Kidney (tissue), 13 donors: ENCODE measurements at regions not wholly inside any gene's neighbourhood (a gene's known extent, or its start where the extent isn't known, plus 50 kb on each side); places are given as distances from the start of the nearest gene placed in this dataset.

ENCODE experiments used
- DNase-seq, 5 donors: peaks; one replicate each; pipeline ENCODE4 v3.0.0-alpha.2; 2013 to 2020
- FAIRE-seq: peaks from 2 replicates; lab custom pipeline; 2012; peaks lifted over from hg19 to GRCh38; lab: Jason Lieb, UNC
- H3K27ac ChIP-seq, 2 donors: one replicate each; pipeline ENCODE4 v1.7.0; 2013; ENCODE audit warnings: low read depth in 2 of 2, low read length in 2 of 2, inconsistent platforms in 1 of 2
- H3K27me3 ChIP-seq: one replicate; pipeline ENCODE4 v1.7.1; 2013; ENCODE audit warnings: low read length, inconsistent platforms; ENCODE audit not compliant: control insufficient read depth, insufficient read depth
- H3K36me3 ChIP-seq, 3 donors: one replicate each; pipeline versions ENCODE4 v1.7.0 to v1.7.1; 2013; ENCODE audit warnings: low read length in 3 of 3, control low read depth in 1 of 3, inconsistent platforms in 1 of 3; ENCODE audit not compliant: insufficient read depth in 3 of 3, control insufficient read depth in 2 of 3
- H3K4me1 ChIP-seq, 3 donors: one replicate each; pipeline versions ENCODE4 v1.7.0 to v1.7.1; 2013; ENCODE audit warnings: low read length in 3 of 3, inconsistent platforms in 1 of 3, low read depth in 1 of 3; ENCODE audit not compliant: control insufficient read depth in 2 of 3, insufficient read depth in 2 of 3
- H3K4me3 ChIP-seq, 3 donors: one replicate each; pipeline versions ENCODE4 v1.7.0 to v1.8.1; 2013; ENCODE audit warnings: low read length in 3 of 3, control low read depth in 1 of 3, inconsistent platforms in 1 of 3
- H3K9ac ChIP-seq, 3 donors: one replicate each; pipeline versions ENCODE4 v1.7.0 to v1.7.1; 2013; ENCODE audit warnings: low read length in 3 of 3, control low read depth in 1 of 3, inconsistent platforms in 1 of 3
- H3K9me3 ChIP-seq, 3 donors: one replicate each; pipeline versions ENCODE4 v1.7.0 to v1.7.1; 2013; ENCODE audit warnings: low read length in 3 of 3, control low read depth in 1 of 3, inconsistent platforms in 1 of 3; ENCODE audit not compliant: control insufficient read depth in 2 of 3, insufficient read depth in 1 of 3
- CTCF ChIP-seq: IDR thresholded peaks from 3 replicates; pipeline ENCODE4 v1.5.1; 2012; ENCODE audit warnings: mild to moderate bottlenecking, moderate library complexity, borderline replicate concordance; ENCODE audit not compliant: insufficient read depth; ENCODE audit errors: extremely low read depth
- intact Hi-C: fragments of 100-400 bp; cut with DNase I; formaldehyde crosslinking; loops from one replicate; pipeline ENCODE4 v1.11.1; 2022
- donor health status: control.
- donor health status: control.
- donor health status: control.
- donor health status: control.
- donor health status: control.
- donor health status: DM: yes; HTN: yes; CAD: no.
- donor health status: Normal renal cell carcinoma (clear cell type).

GRCh38 chr6:113359155-113360140, 497.7 kb upstream of the MARCKS start:
- no peak for TF ChIP-seq CTCF
- Histone ChIP-seq H3K9me3 (no peaks in the 10 kb centered on the region), H3K27ac (no peak overlapping the region), H3K9ac (no peak overlapping the region), H3K4me3 (no peak overlapping the region), H3K4me1 (no peaks in the 10 kb centered on the region), H3K36me3 (no peaks in the 10 kb centered on the region), H3K27me3 (no peaks in the 10 kb centered on the region)
- FAIRE-seq (no peak), DNase-seq (peak in 4 of 5 donors; percentile 22 to 60 (median 52))
- intact Hi-C loops = no loop called here

GRCh38 chr6:113361014-113361645, 496.0 kb upstream of the MARCKS start:
- Histone ChIP-seq H3K9ac (no peak overlapping the region), H3K4me3 (no peak overlapping the region), H3K36me3 (no peaks in the 10 kb centered on the region), H3K9me3 (no peaks in the 10 kb centered on the region), H3K27me3 (no peaks in the 10 kb centered on the region), H3K27ac (no peak overlapping the region), H3K4me1 (no peaks in the 10 kb centered on the region)
- TF ChIP-seq CTCF = no peak
- DNase-seq = no peak
- intact Hi-C loops = no loop called here
- no peak for FAIRE-seq

DNA sequence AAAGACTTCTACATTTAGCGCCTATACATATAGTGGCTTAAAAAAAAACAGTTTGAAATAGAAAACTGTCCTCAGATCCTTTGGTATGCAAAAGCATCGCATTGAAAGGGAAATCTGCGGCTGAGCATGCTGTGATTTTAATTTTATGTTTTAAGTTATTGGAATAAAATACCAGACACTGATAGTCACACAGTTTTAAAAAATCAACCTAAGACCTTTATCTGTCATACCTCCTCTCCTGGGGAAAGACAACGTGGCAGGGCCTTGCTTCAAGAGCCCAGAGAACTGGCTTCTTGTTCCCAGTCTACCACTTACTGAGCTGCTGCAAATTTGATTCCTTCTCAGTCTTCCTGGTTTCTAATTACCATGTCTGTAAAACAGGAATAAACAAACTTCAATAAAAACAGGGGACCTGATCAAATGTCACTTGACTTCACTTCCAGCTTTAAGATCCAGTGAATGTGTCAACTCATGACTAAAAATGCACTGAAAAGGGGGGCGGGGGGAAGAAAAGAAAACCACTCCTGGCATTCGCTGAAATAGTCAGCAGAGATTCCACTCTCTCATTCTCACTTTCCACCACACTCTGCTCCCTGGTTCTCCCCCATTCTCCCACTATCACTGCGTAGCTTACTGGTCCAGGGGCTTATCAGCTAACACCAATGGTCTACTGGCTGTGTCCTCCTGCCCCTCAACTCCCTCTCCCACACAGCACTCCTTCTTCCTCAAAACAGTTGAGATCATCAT, 494.7 kb upstream of the MARCKS start:
- H3K9ac ChIP-seq = no peak overlapping the region
- H3K27ac ChIP-seq = no peak overlapping the region
- no peaks in the 10 kb centered on the region for H3K4me1 ChIP-seq
- DNase-seq (peak in 3 of 5 donors; percentile 28 to 65 (median 52)), FAIRE-seq (no peak)
- H3K9me3 ChIP-seq = no peaks in the 10 kb centered on the region
- no peaks in the 10 kb centered on the region for H3K36me3 ChIP-seq
- TF ChIP-seq CTCF = no peak
- intact Hi-C loops = no loop called here
- no peak overlapping the region for H3K4me3 ChIP-seq
- H3K27me3 ChIP-seq = no peaks in the 10 kb centered on the region
